ENCODE measurements at regions not wholly inside any gene's neighbourhood (a gene's known extent, or its start where the extent isn't known, plus 50 kb on each side); places are given as distances from the start of the nearest gene placed in this dataset.

DNA sequence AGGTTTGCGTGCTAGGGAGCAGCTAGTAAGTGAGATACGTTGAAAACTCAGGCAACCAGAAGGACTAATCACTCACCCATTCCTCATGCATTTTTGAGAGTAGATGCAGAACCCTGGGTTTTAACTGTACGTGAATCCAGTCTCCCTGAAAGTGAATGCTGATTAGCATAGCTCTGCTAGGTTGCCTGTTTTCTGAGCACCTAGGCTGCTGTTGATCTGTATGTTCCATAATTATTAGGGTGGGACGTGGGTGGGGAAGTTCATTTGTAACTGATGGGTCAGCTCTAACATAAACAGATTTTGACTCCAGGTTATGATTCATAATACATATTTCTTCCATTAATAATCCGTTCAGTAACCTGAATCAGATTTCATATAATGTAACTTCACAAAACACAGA lies 379.0 kb upstream of the FANCL start:
- TF ChIP-seq, protein P1, sequence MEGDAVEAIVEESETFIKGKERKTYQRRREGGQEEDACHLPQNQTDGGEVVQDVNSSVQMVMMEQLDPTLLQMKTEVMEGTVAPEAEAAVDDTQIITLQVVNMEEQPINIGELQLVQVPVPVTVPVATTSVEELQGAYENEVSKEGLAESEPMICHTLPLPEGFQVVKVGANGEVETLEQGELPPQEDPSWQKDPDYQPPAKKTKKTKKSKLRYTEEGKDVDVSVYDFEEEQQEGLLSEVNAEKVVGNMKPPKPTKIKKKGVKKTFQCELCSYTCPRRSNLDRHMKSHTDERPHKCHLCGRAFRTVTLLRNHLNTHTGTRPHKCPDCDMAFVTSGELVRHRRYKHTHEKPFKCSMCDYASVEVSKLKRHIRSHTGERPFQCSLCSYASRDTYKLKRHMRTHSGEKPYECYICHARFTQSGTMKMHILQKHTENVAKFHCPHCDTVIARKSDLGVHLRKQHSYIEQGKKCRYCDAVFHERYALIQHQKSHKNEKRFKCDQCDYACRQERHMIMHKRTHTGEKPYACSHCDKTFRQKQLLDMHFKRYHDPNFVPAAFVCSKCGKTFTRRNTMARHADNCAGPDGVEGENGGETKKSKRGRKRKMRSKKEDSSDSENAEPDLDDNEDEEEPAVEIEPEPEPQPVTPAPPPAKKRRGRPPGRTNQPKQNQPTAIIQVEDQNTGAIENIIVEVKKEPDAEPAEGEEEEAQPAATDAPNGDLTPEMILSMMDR (IDR thresholded peaks at IDR 0.05) = no peak
- TF ChIP-seq POLR2A (IDR thresholded peaks at IDR 0.05) = no peak

Measured in Peyer's patch (tissue), 4 donors.